ENCODE measurements at regions not wholly inside any gene's neighbourhood (a gene's known extent, or its start where the extent isn't known, plus 50 kb on each side); places are given as distances from the start of the nearest gene placed in this dataset.
"Not testable (repeated sequence)": the region's sequence is repeated elsewhere in the genome, so short reads cannot be mapped to it uniquely, and the experiment has no call there.

- DNase-seq (ENCODE audit: low read depth) = no peak
Observed at GRCh38 chr14:48709277-48709785, 876.8 kb downstream of the RPS29 start.

- DNase-seq (ENCODE audit: low read depth) = no peak
Observed at GRCh38 chr14:48704639-48705038, 881.5 kb downstream of the RPS29 start.

GRCh38 chr14:48703728-48704467, 882.3 kb downstream of the RPS29 start:
- DNase-seq (ENCODE audit: low read depth) = no peak

- DNase-seq (ENCODE audit: low read depth) = not testable (repeated sequence)
Observed at GRCh38 chr14:48697362-48697761, 888.8 kb downstream of the RPS29 start.

- DNase-seq (ENCODE audit: low read depth) = no peak
Observed at GRCh38 chr14:48693793-48694192, 892.4 kb downstream of the RPS29 start.

- no peak for DNase-seq (ENCODE audit: low read depth)
Observed at GRCh38 chr14:48690349-48690748, 895.8 kb downstream of the RPS29 start.

GRCh38 chr14:48686650-48687049, 899.5 kb downstream of the RPS29 start:
- no peak for DNase-seq (ENCODE audit: low read depth)

GRCh38 chr14:48672506-48672905, 913.7 kb downstream of the RPS29 start:
- no peak for DNase-seq (ENCODE audit: low read depth)

GRCh38 chr14:48670939-48671338, 915.2 kb downstream of the RPS29 start:
- no peak for DNase-seq (ENCODE audit: low read depth)

- DNase-seq (ENCODE audit: low read depth) = no peak
Observed at GRCh38 chr14:48665077-48665784, 920.9 kb downstream of the RPS29 start.

GRCh38 chr14:48643241-48643640, 942.9 kb downstream of the RPS29 start:
- no peak for DNase-seq (ENCODE audit: low read depth)

- no peak for DNase-seq (ENCODE audit: low read depth)
Observed at GRCh38 chr14:48628870-48629269, 953.5 kb upstream of the MDGA2 start.

- DNase-seq (ENCODE audit: low read depth) = no peak
Observed at GRCh38 chr14:48622980-48623379, 947.6 kb upstream of the MDGA2 start.

- no peak for DNase-seq (ENCODE audit: low read depth)
Observed at GRCh38 chr14:48618057-48618456, 942.7 kb upstream of the MDGA2 start.

- DNase-seq (ENCODE audit: low read depth) = no peak
Observed at GRCh38 chr14:48616931-48617330, 941.5 kb upstream of the MDGA2 start.

GRCh38 chr14:48615618-48616017, 940.2 kb upstream of the MDGA2 start:
- DNase-seq (ENCODE audit: low read depth) = no peak

- DNase-seq (ENCODE audit: low read depth) = no peak
Observed at GRCh38 chr14:48614003-48614402, 938.6 kb upstream of the MDGA2 start.

- not testable (repeated sequence) for DNase-seq (ENCODE audit: low read depth)
Observed at GRCh38 chr14:48606960-48607359, 931.6 kb upstream of the MDGA2 start.

- no peak for DNase-seq (ENCODE audit: low read depth)
Observed at GRCh38 chr14:48598458-48598857, 923.1 kb upstream of the MDGA2 start.

GRCh38 chr14:48586099-48586498, 910.7 kb upstream of the MDGA2 start:
- DNase-seq (ENCODE audit: low read depth) = no peak

- DNase-seq (ENCODE audit: low read depth) = no peak
Observed at GRCh38 chr14:48584031-48584430, 908.6 kb upstream of the MDGA2 start.

GRCh38 chr14:48582938-48583337, 907.5 kb upstream of the MDGA2 start:
- no peak for DNase-seq (ENCODE audit: low read depth)

- DNase-seq (ENCODE audit: low read depth) = no peak
Observed at GRCh38 chr14:48580692-48581091, 905.3 kb upstream of the MDGA2 start.
